ENCODE measurements at regions not wholly inside any gene's neighbourhood (a gene's known extent, or its start where the extent isn't known, plus 50 kb on each side); places are given as distances from the start of the nearest gene placed in this dataset.

GRCh38 chr16:51085271-51085670 is 65.8 kb downstream of the SALL1 start:
- no peak for DNase-seq

DNA sequence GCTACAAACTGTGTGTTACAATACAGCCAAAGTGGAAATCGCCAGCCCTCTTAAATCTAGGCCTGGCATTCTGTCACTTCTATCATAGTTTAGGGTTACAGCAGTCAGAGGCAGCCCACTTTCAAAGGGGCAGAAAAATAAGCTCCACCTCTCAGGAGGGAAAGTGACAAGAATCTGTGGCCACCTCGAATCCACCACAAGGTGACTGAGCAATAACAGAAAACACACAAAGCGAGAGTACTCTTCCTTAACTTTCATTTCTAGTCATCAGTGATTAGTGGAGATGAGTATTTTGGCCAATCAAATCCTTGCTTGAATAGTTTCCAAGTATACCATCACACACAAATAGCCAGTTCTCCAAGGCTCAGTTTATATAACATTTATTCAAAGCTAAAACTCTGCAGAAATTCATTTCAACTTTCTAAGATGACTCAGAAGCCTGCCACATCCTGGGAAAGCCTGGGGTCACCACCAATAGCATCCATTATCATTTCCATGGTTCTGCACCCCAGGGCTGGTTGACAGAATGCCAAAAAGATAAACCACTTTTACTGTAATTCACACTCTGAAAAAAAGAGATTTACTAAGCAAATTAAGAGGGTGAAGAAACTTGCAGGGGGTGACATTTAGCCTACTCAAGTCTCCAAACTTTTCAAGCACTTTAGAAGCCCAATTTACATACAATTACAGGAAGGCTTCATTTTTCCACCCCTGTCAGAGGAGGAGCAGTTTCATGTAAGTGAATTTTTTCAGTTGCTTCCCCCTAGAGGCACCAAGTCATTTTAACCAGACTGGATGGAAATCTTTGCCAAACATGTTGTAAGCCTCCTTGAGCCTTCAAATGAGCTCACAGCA is 66.8 kb downstream of the SALL1 start:
- DNase-seq: no peak

DNA sequence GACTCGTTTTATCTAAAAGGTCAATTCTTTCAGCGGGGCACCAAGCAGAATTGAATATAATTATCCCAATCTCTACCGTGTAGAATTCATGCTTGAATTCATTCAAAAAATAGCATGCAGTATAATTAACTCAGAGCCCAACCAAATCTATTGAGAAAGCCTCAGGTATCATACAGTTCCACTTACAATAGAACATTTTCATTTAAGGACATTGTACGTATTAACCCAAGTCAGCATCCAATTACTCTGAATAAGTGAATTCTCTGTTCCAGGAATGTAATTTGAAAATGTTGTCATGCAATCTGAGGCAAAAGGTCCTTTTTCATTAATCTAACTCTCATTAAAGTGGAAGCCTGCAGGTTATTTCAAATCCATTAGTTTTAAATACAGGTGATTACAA is 78.5 kb downstream of the SALL1 start:
- no peak for DNase-seq

- DNase-seq: no peak
These were observed 79.7 kb downstream of the SALL1 start for GRCh38 chr16:51071326-51071725.

DNA sequence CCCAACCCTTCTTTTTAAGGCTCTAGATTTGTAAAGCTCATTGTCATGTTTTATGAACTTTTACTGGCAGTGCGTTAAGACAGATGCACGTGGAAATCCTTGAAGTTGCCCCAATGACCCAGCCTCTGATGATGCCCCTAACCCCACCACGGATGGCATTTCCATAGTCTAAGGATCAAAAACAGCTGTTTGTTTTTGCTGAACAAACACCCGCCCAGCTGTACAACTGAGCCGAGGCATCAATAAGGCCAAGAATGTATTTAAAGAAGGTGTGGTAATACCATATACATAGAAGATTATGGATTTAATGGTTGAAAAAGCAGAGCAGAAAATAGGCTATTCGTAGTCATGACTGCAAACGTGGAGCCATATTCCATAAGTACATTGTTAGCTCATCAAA is 83.7 kb downstream of the SALL1 start:
- no peak for DNase-seq

- DNase-seq: no peak
These were observed 89.0 kb downstream of the SALL1 start for GRCh38 chr16:51062039-51062438.

GRCh38 chr16:51061328-51061727 is 89.7 kb downstream of the SALL1 start:
- no peak for DNase-seq

- DNase-seq: no peak
These were observed 93.1 kb downstream of the SALL1 start for GRCh38 chr16:51057969-51058337.

DNA sequence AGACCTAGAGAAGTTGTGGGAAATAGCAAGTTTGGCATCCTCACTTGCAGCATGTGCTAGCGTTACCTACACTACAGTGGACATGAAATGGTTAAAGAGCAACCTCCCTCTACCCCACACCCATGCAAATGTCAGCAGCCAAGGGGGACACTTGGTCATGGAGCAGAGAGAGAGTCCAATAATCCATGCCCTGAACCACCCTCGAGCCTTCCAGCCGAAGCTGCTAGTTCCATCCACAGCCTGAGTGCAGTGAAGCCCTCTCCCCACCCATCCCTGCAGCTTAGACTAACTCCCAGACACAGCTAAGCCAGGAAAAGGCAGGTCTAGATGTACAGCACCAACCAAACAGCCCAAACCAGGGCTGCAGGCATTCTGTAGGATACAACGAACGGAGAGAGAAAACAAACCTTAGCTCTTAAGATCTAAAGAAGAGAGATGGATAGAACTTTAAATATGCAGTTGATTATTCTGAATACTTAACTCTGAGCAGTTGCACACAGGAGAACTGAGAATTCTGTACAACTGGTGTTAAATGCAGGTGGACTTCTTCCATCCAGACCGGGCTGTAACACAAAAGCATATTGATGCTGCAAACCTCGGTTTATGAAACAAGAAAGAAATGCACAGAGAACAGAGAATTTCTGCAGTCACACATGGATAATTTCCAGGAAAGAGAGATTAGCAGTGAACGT is 93.8 kb downstream of the SALL1 start:
- DNase-seq: no peak

DNA sequence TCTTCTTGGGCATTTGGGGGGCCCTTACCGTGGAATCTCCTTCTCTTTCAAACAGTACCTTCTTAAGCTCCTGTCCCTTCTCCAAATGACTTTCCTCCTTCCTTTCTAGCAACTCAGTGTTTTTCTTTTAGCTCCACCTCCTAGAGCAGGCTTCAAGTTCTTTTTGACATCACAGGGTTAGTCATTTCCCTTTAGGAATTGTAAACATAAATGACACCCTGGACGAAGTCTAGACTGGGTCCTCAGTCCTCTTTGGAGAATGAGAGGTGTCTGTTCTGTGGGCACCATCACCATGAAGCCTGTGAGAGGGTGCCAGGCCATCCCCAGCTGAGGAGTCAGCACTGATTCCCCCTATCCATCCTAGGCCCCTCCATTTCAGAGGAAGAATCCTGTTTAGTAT is 94.7 kb downstream of the SALL1 start:
- no peak for DNase-seq

DNA sequence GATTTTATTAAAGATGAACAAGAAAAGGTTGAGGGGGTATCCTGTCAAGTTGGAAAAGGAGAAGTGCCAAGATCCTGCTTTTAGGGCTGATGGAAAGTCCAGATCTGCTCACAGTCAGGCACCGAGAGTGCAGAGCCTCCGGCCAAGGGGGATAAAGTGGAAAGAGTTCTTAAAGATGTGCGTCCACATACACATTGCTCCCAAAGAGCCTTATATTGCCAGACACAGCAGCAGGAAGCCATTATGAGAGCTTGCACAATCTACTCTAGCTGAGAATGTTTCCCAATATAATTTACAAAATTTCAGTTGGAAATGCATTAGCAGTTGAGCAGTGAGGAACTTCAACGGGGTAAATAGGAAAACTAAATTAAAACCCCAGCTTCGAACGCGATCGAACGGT is 95.6 kb downstream of the SALL1 start:
- DNase-seq: no peak

GRCh38 chr16:51053775-51054174 is 97.3 kb downstream of the SALL1 start:
- DNase-seq: no peak

DNA sequence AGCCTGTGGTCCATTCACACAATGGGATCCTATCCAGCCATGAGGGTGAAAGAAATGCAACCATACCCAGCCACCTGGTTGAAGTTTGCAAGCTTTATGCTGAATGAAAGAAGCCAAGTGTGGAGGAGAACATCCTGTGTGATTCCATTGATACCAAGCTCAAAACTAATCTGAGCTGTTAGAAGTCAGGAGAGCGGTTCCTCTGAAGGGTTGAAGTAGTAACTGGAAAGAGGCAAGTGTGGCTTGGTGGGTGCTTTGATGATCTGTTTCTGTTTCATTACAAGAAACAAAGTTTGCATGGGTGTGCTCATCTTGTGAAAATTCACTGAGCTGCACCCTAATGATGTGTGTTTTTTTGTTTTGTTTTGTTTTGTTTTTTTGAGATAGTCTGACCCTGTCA is 99.4 kb downstream of the SALL1 start:
- no peak for DNase-seq

GRCh38 chr16:51050377-51050706 is 100.7 kb downstream of the SALL1 start:
- DNase-seq: no peak

DNA sequence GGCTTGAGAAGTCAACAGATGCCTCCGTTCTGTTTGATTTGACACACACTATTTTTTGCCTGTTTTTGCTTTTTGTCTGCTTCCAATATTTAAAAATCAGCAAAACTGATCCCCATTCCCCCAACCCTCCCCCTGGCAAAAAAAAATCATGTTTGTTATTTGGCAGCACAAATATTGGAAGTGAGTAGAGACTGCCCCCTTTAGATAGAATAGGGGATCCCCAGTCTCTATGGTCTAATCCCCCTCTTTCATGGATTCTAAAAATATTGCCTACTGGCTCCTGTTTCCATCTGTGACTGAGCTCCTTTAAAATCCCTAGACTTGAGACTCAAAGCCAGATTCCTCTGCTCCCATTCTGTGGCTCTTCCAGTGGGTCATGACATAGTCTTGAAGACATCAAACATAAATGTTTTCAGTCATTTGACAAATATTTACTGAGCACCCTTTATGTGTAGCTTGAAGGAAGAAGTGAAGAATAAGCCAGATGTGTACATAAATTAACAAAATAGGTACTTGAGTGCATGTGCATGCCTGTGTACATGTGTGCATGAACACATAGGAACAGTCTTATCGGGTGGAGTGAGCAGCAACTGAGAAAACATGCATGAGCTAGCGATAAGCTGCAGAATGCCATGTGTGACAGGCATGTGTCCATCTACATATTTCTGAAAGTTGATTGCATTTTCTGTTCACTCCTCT is 101.2 kb downstream of the SALL1 start:
- DNase-seq: peak in 1 of 2 experiments; percentile 9

DNA sequence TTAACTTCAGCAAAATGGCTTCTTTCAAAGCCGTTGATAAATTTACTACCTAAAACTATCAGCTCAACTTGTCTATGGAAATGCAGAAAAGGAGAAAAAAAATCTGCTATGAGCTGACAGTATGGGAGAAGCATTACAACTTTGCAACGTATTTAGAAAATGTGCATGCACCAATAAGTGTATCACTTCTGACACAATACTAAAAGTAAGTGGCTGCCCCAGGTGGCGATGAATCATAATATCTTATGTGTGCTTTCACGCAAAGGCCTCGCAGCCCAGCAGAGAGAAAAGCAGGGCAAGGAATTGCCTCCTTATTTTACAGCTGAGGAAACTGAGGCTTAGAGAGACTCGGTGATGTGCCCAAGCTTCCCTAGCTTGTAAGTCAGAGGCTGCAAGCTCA is 101.8 kb downstream of the SALL1 start:
- no peak for DNase-seq

DNA sequence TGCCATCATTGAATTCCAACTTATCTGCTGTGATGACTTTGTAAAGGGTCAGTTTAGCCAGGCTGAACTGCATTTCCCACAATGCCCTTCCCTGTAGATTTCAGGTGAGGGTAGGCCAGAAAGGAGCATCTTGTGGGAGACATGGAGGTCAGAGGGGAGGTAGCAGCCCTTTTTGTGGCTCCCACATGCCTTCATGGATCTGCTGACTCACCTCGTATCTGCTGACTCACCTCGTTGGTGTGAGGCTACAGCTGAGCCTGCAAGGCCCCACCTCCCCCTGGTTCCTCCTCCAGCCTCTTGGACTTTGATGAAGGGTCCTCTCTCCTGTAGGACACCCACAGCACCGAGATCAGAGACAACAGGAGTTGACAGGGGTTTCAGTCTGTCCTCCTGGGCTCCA is 102.5 kb downstream of the SALL1 start:
- no peak for DNase-seq

- no peak for DNase-seq
These were observed 105.3 kb downstream of the SALL1 start for GRCh38 chr16:51045794-51046193.

DNA sequence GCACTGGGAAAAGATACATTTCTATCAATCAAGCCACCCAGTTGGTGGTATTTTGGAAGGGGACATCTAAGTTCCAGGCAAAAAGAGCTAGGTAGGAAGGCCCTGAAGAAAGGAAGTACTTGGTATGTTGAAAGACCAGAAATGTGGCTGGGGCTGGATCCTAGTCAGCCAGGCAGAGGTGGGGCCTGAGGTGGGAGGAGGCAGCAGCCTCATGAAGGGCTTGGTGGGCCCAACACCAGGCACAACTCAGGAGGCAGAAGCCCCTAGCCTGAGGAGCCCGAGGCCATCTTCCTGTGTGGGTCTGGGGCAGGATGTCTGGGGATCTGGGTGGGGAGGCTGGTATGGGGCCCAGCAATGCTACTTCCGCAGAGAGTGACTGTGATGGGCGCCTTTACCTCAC is 105.9 kb downstream of the SALL1 start:
- DNase-seq: no peak

DNA sequence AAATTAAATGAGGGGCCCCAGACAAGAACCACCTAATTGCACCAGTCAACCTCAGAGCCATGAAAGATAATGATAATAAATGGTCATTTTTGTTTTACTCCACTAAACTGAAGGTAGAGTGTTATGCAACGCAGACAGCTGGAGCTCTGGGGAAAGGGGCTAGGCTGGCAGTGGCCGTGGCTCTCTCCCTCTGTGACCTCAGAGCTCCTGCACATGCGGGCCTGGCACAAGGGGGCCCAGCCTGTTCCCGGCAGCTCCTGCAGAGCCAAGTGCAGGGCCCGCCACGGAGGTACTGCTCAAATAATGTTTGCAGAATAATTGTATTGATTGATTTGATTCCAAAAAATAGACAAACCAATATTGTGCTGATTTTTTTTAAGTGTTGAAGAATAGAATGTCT is 109.5 kb downstream of the SALL1 start:
- no peak for DNase-seq

GRCh38 chr16:51040637-51041036 is 110.4 kb downstream of the SALL1 start:
- DNase-seq: no peak

DNA sequence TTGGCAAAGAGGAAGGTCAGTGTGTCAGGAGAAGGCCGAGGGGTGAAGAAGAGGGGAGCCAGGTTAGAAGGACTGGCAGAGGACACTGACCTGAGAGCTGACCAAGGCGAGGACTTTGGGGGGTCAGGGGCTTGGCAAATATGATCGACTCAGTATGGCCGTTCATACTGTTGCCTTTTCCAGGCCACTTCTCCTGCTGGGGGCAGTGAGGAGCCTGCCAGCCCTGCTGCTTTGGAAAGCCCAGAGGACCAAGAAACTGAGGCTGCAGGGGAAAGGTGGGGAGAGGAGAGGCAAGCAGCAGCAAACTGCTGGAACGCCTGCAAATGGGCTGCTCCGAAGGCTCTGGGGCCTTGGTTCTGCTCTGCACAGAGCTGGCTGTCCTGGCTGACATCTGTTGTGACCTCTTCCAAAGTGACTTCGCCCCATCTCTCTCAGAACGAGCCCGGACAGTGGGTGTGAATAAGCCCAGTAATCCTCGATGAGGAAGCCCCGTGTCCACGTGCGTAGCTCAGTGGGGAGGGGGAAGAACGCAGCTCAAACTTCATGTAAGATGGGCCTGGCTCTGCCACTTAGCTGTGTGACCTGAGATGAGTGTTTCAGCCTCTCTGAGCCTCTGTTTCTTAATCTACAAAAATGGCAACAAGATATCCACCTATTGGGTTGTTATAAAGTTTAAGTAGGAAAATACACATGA is 111.3 kb downstream of the SALL1 start:
- DNase-seq: no peak

DNA sequence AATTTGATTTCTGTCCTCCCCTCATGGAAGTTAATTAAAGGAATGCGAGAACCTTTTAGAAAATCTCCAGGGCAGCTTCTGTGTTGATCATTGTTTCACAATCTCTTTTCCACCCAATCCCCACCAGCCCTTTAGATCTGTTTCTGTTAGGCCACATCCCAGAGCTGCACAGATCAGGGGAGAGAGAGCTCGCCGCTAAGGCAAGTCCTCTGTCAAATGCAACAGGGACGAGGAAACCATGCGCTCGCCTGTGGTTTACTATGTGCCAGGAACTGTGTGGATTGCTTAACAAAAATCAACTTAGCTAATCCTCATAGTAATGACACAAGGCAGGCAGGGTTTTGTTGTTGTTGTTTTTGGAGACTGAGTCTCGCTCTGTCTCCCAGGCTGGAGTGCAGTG is 115.4 kb downstream of the SALL1 start:
- DNase-seq: no peak

GRCh38 chr16:51035110-51035498 is 116.0 kb downstream of the SALL1 start:
- peak in 1 of 2 experiments; percentile 46 for DNase-seq
